ENCODE measurements at regions not wholly inside any gene's neighbourhood (a gene's known extent, or its start where the extent isn't known, plus 50 kb on each side); places are given as distances from the start of the nearest gene placed in this dataset.

- TF ChIP-seq EP300 (conservative IDR thresholded peaks at IDR 0.05; ENCODE audit: poor library complexity, severe bottlenecking) (no peak), EZH2 (IDR thresholded peaks at IDR 0.05; ENCODE audit: borderline replicate concordance, insufficient read depth, low read length, poor library complexity, severe bottlenecking) (no peak), SMC3 (conservative IDR thresholded peaks at IDR 0.05; ENCODE audit: poor library complexity) (no peak), RAD21 (conservative IDR thresholded peaks at IDR 0.05) (no peak), POLR2AphosphoS5 (IDR thresholded peaks at IDR 0.05) (no peak)
- TF ChIP-seq, protein P1, sequence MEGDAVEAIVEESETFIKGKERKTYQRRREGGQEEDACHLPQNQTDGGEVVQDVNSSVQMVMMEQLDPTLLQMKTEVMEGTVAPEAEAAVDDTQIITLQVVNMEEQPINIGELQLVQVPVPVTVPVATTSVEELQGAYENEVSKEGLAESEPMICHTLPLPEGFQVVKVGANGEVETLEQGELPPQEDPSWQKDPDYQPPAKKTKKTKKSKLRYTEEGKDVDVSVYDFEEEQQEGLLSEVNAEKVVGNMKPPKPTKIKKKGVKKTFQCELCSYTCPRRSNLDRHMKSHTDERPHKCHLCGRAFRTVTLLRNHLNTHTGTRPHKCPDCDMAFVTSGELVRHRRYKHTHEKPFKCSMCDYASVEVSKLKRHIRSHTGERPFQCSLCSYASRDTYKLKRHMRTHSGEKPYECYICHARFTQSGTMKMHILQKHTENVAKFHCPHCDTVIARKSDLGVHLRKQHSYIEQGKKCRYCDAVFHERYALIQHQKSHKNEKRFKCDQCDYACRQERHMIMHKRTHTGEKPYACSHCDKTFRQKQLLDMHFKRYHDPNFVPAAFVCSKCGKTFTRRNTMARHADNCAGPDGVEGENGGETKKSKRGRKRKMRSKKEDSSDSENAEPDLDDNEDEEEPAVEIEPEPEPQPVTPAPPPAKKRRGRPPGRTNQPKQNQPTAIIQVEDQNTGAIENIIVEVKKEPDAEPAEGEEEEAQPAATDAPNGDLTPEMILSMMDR (IDR thresholded peaks at IDR 0.05; ENCODE audit: poor library complexity, severe bottlenecking): no peak
Observed at GRCh38 chr2:126952216-126952615, 53.5 kb downstream of the TEX51 start.

Measured in neural cell (in vitro differentiated cells).